HuH-7.5 (cell line): ENCODE measurements at regions not wholly inside any gene's neighbourhood (a gene's known extent, or its start where the extent isn't known, plus 50 kb on each side); places are given as distances from the start of the nearest gene placed in this dataset.
A peak's percentile ranks its signal among the peaks of the same experiment; 100 is the strongest.
"Not testable (repeated sequence)": the region's sequence is repeated elsewhere in the genome, so short reads cannot be mapped to it uniquely, and the experiment has no call there.

Experiments used
- DNase-seq: peaks from one replicate; pipeline ENCODE4 v3.0.0; 2011; ENCODE audit warnings: low spot score

DNA sequence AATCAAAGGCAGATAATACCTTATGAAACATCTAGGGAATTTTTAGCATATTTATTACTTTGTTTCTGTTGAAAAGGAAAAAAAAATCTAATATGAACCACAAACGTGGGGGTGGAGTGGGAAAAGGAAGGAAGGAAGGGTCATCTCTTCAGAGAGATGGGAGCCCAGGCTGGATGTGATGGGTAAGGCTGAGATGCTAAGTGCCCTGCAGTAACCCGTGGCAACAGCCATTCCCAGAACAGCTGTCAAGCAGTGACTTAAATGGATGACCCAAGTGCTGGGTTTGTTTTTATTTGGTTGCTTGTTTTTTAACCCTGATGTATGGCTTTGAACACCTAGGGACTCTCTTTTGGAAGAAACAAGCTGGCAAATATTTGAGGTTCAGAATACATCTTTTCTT lies 50.7 kb upstream of the KLF7 start:
- DNase-seq: no peak

DNA sequence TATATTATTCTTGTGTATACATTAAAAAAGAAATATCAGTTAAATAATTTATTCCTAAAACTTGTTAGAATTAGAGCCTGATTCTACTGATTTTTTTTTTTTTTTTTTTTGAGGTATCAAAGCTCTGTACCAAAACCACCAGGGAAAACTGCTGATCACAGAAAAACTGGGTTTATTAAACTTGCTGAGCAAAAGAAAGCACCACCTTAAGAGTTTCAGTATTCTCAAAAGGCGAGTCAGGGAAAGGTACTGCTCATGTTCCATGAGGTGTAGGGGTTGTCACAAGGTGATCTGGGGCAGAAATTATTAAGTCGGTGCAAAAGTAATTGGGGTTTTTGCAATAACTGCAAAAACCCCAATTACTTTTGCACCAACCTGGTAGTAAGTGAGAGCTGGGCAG lies 51.7 kb upstream of the KLF7 start:
- no peak for DNase-seq

DNA sequence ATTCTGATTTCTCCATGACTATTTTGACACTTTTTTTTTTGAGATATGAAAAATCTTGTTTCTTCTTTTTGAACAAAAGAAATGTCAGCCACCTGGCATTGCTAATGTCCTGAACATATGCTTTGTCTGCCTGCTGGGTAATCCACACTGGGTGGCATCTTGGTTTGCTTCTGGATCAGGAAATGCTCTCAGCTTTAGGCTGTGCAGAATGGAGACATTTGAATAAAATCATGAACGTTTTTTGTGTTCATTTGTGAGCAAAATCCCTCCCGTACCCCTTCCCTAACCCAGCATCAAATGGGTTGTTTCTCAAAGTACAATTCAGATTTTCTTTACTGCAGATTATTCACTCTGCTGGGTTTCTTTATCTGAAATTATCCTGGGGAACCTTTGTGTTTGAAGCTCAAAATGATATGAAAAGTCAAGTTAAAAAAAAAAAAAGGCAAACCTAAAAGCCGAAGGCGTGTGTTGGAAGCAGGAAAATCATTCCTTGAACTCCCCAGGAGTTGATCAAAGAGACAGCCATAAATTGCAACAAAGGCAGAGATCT lies 53.4 kb upstream of the KLF7 start:
- DNase-seq: no peak

DNA sequence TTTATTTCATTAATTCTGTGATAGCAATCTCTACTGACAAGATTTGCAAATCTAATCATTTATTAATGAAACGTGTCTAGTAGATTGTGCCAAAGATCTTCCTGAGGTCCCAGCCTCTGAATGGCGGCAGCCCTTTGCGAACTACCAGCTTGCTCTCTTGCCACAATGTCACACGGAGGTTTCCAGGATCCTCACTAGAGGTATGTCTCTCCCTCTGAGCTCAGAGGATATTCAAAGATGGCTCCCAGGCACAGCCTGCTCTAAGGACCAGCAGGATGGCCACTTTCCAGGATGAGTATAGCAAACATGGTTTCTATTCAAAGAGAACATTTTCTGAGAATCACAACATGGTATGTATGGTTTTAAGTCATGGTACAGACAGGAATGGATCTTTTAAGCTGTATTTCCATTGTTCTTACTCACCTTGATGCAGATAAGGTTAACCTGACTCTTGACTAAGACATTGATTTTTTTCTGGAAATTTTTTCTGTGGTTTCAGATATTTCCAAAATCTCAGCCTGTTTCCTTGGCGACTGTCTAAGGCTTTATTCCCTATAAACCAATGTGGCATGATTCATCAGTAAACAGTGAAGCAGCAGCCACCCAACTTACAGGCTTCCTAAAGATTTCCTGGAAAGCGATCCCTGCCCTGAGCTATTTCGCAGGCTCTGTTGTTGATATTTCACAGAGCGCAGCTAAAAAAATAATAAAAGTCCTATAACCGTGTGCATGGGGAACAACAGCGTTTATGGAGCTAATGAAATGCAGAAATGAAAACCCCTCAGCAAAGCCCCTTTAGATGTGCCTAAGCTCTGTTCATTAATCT lies 54.1 kb upstream of the KLF7 start:
- no peak for DNase-seq

DNA sequence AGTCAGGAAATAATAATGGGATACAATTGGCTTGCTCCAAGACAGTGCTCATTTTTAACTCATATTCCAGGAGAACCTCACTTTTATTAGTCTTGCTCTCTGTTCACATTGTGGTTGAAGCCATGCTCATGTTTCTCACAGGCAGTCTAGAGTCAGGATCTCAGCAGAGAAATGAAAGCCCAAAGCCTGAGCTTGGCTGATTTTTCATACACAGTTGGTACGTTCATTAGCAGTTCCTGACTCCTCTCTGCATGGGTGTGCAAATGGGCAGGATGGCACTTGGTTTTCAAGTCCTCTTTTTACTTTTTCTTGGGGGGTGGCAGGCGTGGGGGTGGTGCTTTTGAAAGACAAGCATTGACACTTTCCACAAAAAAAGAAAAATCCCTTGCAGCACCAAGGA lies 56.0 kb upstream of the KLF7 start:
- no peak for DNase-seq

DNA sequence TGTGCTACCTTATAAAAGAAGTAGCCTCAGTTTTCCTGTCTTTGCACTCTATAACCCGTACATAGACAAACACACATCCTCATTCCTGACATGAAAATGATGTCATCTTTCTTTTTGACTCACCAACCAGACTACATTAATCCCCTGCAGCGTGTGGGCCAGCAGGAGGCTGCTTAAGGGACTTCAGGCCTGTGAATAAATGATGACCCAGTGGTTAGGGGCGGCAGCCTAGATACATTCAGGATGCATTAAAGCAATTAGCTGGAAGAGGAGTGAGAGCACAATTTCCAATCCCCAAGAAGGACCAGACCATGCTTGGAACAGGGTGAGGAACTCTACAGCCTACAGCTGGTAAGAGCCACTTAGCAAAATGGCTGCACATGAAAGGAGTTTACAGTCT lies 57.3 kb upstream of the KLF7 start:
- DNase-seq: no peak

DNA sequence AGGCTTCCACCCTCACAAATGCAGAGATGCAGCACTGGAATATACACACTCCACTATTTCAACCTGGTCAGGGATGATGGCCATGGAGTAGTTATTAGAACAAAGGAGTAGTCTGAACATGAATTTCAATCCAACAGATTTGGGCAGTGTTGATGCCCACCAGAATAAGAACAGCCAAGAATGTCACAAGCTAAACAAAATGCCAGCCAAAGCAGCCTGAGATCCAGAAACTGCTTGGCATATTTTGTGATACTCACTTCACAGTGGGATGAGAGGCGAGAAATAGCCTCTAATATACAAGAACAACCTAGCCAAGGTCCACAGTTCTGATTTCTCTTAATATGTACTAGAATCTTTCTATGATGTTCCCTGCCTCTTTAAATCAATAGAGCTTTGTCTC lies 58.6 kb upstream of the KLF7 start:
- DNase-seq: no peak

DNA sequence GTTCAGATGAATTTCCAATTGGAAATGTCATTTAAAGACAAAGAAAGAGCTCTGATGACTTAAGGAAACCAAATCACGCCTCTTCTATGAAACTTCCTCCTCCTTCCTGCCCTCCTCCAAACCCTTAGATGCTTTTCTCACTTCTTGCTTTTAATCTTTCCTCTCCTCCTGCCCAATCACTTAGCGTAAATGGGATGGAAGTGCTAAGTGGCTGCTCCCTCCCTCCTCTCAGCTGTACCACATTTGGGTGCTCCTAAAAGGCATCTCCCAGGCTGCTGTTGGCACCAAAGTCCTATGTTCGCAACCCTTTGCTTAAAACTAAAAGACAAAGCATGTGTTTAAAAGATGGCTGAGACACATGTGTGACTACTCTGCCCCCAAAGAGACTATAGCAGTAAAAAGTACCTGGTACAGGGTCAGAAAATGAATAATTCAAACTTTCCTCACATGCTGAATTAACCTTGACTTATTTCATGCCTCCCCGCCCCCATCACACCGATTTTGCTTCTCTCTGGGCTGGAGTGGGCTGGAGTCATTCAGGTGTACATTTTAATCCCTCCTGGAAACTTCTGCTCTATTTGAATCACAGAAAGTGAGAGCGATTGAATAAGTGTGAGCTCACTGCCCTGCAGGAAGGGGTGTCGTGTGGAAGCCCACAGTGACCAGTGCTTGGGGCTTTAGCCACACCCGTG lies 59.2 kb upstream of the KLF7 start:
- no peak for DNase-seq

DNA sequence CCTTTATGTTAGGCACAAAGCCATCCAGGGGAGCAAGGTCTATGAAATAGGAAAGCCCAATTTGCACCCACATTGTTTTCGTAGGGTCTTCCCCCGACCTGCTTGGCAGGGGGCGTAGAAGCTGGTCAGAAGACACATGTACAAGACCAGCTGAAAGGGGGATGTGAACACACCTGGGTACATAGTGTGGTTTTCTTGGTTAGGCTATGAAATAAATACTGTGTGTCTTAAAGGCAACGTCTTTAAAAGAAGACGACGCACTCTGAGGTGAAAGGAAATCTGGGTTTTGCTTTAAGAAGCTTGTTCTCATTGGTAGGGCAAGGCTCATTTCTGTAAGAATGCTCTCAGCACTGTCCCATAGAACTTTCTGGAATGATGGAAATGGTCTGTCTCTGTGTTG lies 60.0 kb upstream of the KLF7 start:
- DNase-seq: no peak

DNA sequence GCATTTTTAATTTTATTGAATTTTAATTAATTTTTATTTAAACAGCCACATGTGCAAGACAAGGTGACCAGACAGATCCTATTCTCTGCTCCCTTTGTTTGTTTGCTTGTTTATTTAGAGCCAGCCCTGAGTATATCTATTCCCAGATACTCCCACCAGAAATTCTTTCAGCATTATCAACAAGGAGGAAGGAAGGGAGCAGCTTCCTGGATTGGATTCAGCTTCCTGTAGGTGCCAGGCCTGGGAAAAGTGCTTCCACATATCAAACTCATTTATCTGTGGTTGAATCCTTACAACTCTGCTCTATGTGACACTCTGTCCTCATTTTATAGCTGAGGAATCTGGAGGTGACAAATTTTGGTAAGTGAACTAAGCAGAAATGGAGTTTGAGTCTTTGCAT lies 60.5 kb upstream of the KLF7 start:
- DNase-seq: no peak

DNA sequence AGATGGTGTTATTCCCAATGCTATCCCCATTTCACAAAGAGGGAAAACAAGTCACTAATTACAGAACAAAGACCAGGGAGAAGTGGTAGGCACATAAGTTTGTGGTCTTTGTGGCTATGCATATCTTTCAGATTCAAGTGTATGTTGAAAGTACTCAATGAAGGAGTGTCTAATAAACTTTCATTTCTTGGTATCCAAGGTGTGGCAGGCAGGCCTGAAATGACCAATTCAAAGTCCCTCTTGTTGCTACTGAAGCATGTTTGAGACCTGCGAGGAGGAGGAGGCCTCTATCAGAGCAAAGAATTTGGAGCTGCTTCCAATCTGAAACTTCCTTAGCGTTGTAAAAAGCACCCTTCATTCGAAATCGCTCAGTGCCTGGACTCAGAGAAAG lies 60.9 kb upstream of the KLF7 start:
- DNase-seq: no peak

DNA sequence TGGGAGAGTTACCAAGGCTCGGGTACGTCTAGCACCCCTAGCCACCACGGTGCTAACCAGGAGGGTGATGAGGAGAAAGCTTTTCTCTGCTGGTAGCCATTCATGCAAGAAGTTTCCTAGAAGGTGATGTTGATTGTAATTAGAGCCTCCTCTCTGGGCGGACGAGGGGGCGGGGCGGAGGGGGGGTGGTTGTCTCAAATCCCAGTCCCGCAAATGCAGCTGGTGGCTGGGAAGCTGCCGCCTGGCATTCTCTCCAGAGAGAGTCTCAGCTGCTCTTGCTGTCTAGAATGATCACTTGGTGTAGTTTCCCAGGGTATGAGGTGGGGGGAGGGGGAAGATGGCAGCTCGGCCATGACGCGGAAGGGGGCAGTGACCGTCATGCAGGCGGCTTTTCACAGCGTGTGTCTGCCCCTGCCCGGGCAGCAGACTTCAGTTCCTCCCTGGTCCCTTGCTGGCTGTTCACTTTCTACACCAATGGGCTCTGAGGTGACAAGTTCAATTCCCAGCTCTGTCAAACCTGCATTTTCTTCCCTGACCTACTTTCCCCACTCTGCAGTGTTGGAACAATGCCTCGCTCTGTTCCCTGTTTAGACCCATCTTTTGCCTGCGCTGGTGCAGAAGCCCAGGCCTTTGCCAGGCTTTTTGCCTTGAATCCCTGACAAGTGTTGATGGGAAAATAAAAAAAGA lies 61.5 kb upstream of the KLF7 start:
- DNase-seq: no peak

DNA sequence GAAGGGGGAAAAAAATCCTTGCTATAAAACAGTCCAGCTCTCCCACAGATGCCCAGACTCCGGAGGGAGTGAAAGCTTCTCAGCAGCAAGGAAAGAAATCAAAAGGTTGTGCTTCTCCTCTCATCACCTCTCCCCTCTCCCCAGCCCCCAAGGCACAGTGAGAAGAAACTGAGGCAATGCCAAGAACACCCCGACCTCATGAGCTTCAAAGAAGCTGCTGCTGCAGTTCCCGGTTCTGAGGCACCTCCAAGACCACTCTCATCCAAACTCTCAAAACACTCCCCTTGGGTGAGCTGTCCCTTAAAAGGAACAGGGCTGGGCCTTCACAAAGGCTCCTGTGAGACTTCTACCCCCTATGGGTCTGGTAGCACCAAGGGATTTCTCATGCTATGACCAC lies 62.0 kb upstream of the KLF7 start:
- DNase-seq: no peak

DNA sequence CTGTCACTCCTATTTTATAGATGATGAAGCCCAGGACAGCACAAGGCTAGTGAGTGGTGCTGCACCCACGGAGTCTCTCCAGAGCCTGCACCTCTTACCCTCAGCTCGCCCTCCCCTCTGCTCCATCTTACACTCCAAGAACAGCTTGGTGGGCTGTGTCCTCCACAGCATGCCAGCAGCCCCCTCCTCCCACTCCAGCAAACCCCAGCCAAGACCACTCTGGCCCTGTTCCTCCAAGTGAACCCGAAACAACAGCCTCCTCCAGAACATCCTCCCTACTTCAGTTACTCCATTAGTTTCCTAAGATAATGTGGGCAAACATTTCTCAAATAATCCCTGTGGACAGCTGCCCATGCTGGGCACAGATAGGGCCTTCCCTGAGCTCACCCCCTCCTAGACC lies 62.7 kb upstream of the KLF7 start:
- no peak for DNase-seq

DNA sequence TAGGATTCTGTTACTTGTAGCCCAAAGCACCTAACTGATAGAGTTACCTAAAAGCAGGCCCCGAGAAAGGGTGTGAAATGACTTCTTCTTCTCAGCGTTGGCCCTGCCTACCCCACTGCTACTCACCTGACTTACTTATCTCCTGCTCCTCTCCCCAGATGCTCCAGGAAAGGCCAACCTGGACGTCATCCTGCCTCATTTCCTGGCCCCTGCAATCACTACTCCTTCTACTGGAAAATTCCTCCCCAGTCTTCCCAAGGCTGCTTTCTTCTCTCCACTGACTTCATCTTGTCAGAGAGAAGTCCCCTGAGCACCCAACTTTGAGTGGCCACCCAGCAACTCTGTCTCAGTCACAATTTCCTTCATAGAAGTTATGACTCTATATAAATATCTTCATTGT lies 63.4 kb upstream of the KLF7 start:
- DNase-seq: no peak

DNA sequence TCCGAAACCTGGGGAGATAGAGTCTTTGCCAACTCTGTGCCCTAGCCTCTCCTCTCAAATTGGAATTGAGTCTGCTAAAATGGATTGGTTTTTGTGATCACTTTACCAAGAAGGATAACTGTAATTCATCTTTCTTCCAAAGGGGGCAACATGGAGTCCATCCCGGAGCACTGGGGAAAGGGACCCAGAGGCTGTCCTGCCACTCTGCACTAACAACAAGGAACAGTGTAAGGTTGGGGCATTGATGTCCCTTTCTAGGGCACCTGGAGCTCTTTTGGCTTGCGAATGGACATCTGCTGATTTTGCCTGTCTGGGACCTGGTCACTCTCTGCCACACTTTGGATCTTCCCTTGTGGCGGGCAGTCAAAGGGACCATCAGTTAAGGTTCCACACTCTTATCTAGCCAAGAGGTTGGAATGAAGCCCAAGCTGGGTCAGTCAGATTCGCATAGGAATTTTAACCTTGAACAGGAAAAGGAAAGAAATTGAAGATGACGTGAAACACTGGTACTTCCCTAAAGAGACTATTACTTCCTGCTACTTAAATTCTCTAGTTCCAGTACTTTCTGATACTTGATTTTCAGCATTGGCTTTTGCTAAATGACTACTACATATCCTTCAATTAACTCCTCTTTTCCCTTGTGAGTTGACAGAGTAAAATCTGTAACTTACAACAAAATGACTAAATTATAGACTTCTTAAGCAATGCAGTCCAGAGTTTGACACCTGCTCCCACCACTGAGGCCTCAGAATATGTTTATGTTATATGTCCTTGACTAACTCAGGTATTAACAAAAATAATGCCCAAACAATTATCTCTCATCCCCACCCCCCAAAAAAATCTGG lies 64.7 kb upstream of the KLF7 start:
- peak; percentile 43 for DNase-seq

DNA sequence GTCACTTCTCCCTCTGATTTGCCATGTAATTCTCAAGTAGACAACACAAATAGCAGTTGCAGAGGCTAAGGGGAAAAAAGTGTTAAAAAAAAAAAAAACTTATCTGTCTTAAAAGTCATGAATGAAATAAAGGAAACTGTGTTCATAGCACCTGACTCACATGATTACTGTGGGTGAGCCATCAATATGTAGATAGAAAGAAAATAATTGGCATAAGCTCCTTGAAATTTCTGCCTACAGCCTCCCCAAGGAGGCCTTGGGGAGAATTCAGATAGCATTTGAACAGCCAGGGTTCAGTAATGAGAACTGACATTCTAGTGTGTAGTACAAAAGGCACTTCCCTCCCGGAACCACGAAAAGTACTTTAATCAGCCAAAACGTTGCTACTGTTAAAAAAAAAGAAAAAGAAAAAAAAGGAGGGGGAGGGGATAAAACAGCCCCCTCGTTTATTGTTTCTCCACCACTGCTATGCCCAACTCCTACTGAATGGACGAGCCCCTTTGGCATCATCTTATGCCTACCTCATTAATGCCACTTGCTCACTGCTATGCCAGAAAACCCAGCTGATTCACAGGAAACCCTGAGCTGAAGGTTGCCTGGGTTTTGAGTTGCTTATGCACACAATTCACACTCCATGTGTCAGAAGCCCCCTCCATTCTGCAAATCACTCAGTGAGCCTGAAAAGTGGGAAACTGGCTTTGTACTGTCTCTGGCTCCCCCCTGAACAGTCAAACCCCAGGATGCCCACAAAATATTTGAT lies 65.5 kb upstream of the KLF7 start:
- DNase-seq: no peak

DNA sequence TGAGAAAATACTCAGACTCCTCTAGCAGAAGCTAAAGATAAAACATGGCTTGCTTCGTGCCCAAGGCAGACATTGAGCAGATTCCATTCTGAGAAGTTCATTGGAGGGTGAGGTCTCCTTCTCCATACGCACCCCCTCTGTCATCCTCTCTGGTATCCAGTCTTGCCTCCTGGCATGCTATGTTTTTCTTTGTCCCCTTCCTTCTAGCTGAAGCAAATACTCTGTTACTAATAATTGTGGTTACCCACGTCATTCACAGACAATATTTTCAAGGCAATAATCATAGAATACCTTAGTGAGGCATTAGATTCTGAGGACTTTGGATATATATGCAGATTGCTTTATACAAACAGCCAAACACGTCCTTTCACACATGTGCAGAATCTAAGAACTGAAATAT lies 66.2 kb upstream of the KLF7 start:
- DNase-seq: no peak

DNA sequence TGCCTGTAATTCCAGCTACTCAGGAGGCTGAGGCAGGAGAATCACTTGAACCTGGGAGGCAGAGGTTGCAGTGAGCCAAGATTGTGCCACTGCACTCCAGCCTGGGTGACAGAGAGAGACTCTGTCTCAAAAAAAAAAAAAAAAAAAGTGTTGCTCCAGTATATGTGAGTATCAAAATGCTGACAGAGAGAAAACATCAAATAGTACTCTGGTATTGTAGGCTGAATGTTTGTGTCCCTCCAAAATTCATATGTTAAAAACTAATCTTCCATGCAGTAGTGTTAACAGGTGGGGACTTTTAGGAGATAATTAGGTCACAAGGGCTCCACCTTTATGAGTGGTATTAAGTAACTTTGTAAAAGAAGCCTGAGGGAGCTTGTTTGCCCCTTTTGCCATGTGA lies 67.4 kb upstream of the KLF7 start:
- not testable (repeated sequence) for DNase-seq

DNA sequence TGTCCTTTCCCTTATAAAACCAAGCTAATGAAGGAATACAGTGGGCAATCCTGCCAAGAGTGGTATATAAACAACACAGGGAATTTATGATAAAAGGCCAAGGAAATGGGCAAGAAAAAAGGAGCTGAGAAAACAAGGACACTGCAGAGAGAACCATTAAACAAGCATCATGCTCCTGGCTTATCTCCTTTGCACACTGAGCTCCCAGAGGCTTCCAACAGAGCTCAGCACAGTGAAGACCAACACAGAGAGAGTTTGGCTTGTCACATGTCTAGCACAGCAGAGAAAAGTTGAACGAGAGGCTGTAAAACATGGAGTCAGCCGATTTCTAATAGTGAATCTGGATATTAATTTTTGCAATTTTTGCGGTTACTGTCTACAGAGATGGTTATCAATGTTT lies 68.0 kb upstream of the KLF7 start:
- DNase-seq: no peak

DNA sequence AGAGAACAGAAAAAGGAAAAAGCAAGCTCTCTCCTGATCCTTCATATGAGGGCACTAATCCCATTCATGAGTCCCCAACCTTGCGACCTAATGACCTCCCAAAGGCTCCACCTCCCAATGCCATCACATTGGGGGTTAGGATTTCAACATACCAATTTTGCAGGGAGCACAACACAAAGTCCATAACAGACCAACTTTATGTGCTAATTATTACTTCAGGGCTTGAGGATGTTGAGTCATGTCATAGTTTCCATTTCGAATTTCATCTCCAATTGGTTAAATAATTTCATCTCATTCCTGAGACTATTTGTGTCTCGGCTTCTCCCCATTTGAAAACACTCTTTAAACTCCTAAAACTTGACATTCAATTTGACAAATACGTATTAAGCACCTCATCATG lies 69.9 kb upstream of the KLF7 start:
- no peak for DNase-seq
